NCI-H748 treated with DMSO at 0.1 percent for 48 hours (cell line): ENCODE measurements at regions not wholly inside any gene's neighbourhood (a gene's known extent, or its start where the extent isn't known, plus 50 kb on each side); places are given as distances from the start of the nearest gene placed in this dataset.
A peak's percentile ranks its signal among the peaks of the same experiment; 100 is the strongest.

Experiments
- DNase-seq: peaks from one replicate; lab custom pipeline; 2025; lab: John Stamatoyannopoulos, UW

DNA sequence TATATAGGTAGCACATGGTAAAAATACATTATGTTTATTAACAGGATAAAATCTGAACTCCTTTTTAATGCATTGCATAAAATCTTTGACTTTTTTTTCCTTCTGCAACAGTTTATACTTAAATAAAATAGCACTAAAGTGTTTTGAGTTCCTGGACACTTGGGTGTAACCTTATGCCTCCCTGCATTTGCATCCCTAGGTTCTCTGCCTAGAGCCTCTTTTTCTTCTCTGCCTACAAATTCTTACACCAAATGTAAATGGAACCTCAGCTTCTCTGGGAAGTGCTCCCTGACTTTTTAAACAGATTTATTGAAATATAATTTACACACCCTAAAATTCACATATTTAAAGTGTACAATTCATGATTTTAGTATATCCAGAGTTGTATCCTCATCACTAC lies 1017.6 kb downstream of the CNTNAP5 start:
- DNase-seq, result no peak

DNA sequence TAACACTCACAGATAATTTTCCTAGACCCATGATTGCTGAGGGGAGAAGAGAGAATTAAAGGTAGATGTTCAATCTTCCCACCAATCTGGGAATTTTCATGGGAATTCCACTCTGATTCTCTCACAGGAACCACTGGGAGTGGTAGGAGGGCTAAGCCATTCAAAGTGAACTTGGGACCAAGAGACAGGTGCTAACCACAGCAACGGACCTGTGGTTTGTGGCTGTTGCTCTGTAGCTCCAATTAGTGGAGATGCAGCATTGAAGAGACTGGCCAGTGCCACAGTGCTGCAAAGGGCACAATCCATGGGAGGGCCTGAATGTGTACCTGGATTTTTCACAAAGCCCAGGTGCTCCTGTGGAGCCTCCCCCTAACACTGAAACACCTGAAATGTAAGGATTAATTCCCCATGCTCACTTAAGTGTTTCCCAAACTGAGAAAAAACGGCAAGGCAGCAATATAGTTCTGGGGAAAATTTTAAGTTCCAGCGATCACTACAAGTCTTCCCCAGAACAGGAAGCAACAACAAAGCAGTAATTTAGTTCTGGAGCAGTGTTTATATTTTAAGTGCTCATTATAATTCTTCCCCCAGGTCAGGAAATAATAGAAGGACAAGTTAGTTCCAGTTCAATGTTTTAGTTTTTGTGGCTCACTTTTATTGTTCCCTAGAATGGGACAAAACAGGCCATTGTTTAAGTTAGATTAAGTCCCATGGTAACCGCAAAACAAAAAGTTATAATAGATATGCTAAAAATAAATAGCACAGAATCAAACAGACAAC lies 1045.8 kb downstream of the CNTNAP5 start:
- no peak for DNase-seq

GRCh38 chr2:125073440-125073839 lies 1048.4 kb downstream of the CNTNAP5 start:
- DNase-seq, result no peak

GRCh38 chr2:125085904-125086303 lies 1060.8 kb downstream of the CNTNAP5 start:
- DNase-seq, result peak; percentile 47

- DNase-seq, result peak; percentile 39
Measured at GRCh38 chr2:125086313-125087184, 1061.5 kb downstream of the CNTNAP5 start.

GRCh38 chr2:125092276-125093009 lies 1067.4 kb downstream of the CNTNAP5 start:
- peak; percentile 12 for DNase-seq

DNA sequence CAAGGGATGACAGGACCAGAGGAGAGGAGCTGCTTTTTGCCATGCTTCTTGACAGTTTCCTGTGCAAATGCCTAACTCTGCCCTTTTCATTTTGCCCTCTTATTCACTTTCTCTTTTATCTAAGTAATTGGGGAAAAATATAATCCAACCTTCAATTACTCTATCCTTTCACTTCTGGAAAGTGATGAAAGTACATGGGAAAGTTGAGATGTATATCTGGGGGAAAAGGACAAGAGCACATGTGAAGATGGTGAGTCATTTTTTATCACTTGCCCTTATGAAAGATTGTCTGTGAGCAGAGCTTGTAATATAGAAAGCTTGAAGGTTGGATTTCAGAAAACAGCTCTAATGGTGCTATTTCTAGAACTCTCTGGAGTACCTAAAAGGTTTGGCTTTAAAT lies 1070.7 kb downstream of the CNTNAP5 start:
- DNase-seq, result no peak

DNA sequence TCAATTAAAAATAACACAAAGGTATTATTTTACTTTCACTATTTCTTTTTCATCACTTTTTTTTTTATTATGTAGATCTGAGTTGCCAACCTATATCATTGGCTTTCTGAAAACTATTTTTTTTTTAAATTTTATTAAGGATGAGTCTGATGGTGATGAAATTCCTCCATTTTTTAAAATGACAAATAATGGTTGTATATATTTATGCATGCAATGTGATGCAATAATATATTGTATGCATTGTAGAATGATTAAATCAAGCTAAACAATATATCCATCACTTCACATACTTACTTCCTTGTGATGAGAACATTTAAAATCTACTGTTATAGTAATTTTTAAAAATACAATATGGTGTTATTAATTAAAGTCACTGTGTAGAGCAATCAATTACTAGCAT lies 1081.6 kb downstream of the CNTNAP5 start:
- no peak for DNase-seq

DNA sequence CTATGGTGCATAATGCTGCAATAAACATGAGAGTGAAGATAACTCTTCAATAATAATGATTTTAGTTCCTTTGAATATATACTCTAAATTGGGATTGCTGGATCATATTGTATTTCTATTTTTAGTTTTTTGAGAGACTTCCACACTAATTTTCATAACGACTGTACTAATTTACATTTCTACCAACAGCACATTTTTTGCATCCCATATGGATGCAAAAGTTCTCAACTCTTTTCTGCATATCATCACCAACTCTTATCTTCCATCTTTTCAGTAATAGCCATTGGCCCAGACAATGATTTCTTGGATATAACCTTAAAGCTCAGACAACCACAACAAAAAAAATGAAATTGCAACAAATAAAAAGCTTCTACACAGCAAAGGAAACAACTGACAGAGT lies 1082.4 kb downstream of the CNTNAP5 start:
- no peak for DNase-seq

DNA sequence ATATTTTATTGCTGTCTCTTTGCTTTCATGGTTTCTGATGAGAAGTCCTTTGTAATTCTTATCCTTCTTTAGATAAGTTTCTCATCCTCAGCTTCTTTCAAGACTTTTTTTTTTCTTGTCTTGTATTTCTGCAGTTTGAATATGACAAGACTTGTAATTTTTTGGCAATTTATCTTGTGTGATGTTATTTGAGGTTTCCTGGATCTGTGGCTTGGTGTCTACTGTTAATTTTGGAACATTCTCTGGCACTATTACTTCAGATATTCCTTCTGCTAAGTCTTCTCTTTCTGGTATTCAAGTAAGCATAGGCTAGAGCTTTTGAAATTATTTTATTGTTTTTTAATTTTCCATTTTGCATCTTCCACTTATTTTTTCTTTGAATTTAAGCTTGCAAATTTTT lies 1083.2 kb downstream of the CNTNAP5 start:
- DNase-seq, result no peak

GRCh38 chr2:125125902-125126301 lies 1100.8 kb downstream of the CNTNAP5 start:
- DNase-seq, result no peak

DNA sequence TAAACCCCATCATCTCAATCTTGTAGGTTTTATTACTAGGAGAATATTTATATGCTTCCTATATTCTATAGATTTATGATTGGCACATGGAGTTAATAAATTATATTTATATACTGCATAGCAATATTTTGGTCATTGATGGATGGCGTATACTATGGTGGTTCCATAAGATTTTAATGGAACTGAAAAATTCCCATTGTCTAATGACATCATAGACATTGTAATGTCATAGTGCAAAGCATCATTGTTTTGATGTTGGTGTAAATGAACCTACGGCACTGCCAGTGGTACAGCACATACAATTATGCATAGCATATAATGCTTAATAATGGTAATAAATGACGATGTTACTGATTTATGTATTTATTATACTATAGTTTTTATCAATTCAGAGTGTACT lies 1135.9 kb downstream of the CNTNAP5 start:
- no peak for DNase-seq

DNA sequence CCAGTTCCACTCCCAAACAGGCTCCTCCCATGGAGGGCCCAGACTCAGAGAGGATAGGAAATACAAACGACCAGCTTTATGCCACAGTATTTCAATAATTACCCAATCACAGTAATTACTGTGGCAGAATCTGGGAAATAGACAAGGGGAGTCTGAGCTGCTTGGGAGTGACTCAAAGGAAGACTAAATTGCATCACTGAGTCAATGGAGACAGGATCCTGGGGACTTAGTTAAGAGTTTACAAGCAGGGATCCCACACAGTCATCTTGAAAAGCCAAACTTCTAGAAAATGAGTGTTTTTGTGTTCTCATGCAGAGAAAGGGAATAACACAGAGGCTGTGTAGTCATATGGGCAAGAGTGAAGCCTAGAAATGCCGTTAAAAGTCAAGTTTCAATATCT lies 1142.1 kb downstream of the CNTNAP5 start:
- DNase-seq, result no peak

DNA sequence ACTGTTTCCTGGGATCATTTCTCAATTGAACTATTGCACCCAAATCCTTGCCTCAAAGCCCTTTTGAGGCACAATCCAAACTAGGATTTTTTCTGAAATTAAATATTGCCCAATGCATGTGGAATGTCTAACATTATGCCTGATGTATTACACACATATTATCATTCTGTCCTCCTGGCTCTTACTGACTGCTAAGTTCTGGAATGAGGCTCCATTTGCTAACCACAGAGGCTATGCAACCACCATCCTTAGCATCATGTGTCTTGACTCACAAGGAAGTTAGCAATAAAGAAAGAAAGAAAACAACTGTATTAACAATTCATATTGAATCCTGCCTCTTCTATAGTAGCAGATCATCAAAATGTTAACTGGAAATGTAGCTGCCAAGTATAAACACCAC lies 1142.7 kb downstream of the CNTNAP5 start:
- DNase-seq, result no peak

- no peak for DNase-seq
Measured at GRCh38 chr2:125168442-125168841, 1143.4 kb downstream of the CNTNAP5 start.

GRCh38 chr2:125169022-125169763 lies 1144.1 kb downstream of the CNTNAP5 start:
- DNase-seq, result no peak

DNA sequence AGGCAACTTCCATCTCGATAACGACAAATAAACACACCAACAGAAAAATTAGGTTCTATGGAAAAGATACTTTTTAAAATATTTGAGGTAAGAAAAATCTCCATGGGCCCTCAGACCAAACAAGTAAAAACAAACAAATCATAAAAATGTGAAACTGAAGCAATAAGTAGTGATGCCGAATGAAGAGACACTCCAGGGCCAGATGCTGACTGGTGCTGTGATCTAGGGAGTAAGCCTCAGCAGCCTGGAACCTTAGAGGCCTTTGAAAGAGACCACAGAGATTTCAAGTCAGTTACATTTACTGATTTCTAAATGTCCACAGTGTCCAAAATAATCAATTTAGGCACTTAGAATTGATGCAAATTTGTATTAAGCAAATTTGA lies 1144.7 kb downstream of the CNTNAP5 start:
- DNase-seq, result no peak

DNA sequence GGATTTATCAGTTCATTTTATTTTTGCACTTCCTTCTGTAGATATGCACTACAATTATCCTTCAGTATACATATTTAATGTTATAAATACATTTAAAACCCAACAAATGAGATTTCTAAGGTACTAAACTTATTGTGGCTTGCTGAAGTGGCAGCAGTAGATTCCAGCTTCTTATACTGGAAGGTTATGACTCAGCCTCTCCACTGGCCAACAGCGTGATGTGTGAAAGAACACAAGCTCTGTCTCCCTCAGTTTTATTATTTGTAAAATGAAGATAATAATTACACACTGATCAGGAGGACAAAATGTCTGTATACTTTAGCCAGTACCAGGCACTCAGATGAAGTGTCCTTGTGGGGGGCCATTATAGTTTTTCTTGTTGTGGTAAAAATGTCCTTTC lies 1147.1 kb downstream of the CNTNAP5 start:
- no peak for DNase-seq

GRCh38 chr2:125175415-125175814 lies 1150.3 kb downstream of the CNTNAP5 start:
- no peak for DNase-seq

DNA sequence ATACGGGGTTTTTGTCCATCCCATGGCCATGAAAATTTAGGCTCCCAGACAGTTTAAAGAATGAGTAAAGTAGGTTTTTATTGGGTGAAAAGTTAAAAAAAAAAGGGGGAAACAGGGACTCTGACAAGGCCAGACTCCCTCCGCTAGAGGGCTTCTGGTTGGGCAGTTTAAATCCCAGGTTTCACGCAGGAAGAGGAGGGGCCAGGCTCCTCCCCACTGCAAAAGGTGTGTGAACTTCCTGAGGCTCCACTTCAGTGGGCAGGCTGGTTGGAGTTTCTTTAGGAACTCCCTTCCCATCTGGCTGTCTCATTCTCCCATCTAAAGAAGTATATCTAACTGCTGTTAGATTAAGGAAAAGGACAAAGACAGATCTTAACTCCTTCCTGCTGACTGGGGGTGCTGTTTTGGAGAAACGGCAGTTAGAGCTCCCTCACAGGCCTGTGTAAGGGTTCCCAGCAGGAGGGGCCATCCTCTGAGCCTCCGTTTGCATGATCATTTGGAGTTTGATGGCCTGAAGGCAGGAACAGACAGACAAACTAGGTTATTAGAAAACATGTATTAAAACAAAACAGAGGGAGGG lies 1160.7 kb downstream of the CNTNAP5 start:
- DNase-seq, result no peak

DNA sequence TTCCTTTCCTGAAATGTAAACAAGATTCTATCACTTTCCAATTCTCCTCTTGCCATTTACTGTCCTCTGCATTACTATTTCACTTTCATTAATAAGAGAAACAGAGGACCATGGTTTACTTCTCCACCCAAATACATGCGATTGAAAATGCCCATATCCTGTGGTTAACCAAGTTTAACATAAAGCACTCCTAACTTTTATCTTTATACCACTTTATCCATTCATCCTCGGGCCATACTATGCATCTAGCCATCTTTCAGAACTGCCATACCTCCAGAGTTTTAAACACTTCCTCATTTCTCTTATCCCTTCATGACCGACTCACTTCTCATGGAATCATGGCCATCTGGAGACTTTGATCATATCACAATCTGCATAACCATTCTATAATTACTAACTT lies 1182.3 kb downstream of the CNTNAP5 start:
- DNase-seq, result no peak

- DNase-seq, result no peak
Measured at GRCh38 chr2:125216321-125216720, 1191.2 kb downstream of the CNTNAP5 start.
